Omental fat pad (tissue), 3 donors: ENCODE measurements at regions not wholly inside any gene's neighbourhood (a gene's known extent, or its start where the extent isn't known, plus 50 kb on each side); places are given as distances from the start of the nearest gene placed in this dataset.

Experiments
- ATAC-seq: fragments of 150-250 bp; one replicate; pipeline ENCODE4 v1.9.1; 2016; ENCODE audit warnings: mild to moderate bottlenecking, moderate library complexity; ENCODE audit not compliant: low FRiP score
- DNase-seq: peaks from one replicate; pipeline ENCODE4 v3.0.0-alpha.2; 2019; ENCODE audit warnings: low spot score
- CTCF ChIP-seq, 3 donors: fragments of 450-650 bp; IDR thresholded peaks; one replicate each; pipeline ENCODE4 v1.5.1; 2016 to 2017; ENCODE audit warnings: antibody characterized with exemption in 3 of 3, mild to moderate bottlenecking in 3 of 3, moderate library complexity in 2 of 3

- no peak for DNase-seq
Measured at GRCh38 chr3:132974097-132974496, 64.1 kb upstream of the TMEM108 start.

GRCh38 chr3:132973441-132973840 is 64.8 kb upstream of the TMEM108 start:
- no peak for DNase-seq
- no peak for ATAC-seq
- TF ChIP-seq CTCF (IDR thresholded peaks at IDR 0.05), result no peak

More at GRCh38 chr3:132974097-132974496, 64.1 kb upstream of the TMEM108 start:
- TF ChIP-seq CTCF (IDR thresholded peaks at IDR 0.05), result no peak
- ATAC-seq, result no peak

- ATAC-seq, result no peak
- no peak for DNase-seq
- no peak for TF ChIP-seq CTCF (IDR thresholded peaks at IDR 0.05)
Measured at GRCh38 chr3:132972333-132972732, 65.9 kb upstream of the TMEM108 start.

GRCh38 chr3:132966374-132966773 is 71.8 kb upstream of the TMEM108 start:
- ATAC-seq (no peak), DNase-seq (no peak)
- no peak for TF ChIP-seq CTCF (IDR thresholded peaks at IDR 0.05)

DNA sequence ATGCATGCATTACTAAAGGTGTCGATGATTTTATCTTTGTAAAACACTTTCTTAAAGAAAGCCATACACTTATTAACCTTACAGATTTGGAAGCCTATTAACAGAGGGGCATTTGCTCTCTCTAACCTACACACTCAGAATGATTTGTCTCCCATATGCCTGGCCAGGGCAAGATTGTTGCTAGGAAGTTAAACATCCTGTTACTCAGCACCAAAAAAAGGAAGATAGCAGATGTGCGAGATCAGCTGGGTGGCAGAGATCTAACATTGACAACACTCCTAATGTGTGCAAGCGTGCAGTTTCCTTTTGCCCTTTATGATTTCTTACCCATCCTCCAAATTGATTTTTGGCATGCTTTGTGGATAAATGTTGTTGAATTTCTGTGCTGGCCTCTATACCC is 73.9 kb upstream of the TMEM108 start:
- DNase-seq, result no peak
- TF ChIP-seq CTCF (IDR thresholded peaks at IDR 0.05), result no peak
- ATAC-seq, result no peak

DNA sequence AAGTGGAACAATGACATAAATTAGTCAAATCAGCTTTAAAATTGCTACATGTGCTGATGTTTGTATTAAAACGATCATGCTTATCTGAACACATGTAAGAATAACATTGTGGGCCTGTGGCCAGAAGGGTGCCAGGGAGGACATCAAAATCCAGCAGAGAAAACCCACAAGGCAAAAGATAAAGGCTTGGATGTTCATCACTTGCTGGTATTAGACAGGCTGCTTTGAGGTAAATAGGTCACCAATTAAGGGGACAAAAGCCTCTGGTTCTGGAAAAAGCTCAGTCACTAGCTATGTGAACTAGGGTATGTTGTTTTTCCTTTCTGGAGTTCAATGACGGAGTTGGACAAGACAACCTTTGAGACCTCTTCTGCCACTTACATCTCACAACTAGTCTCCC is 74.4 kb upstream of the TMEM108 start:
- ATAC-seq (no peak), DNase-seq (no peak)
- TF ChIP-seq CTCF (IDR thresholded peaks at IDR 0.05), result no peak

DNA sequence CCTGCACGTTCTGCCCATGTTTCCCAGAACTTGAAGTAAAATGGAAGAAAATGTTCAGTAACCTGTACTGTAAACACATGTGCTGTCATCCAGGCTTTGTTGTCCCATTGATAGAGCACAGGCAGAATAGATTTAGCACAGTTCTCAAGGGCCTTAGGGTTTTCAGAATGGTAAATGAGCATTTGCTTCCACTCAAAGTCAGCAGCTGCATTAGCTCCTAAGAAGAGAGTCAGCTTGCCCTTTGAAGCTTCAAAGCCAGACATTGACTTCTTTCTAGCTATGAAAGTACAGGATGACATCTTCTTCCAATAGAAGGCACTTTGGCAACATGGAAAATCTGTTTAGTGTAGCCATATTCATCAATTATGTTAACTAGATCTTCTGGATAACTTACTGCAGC is 76.2 kb upstream of the TMEM108 start:
- no peak for TF ChIP-seq CTCF (IDR thresholded peaks at IDR 0.05)
- DNase-seq (no peak), ATAC-seq (no peak)
